BJ (cell line): ENCODE measurements at regions not wholly inside any gene's neighbourhood (a gene's known extent, or its start where the extent isn't known, plus 50 kb on each side); places are given as distances from the start of the nearest gene placed in this dataset.

Experiments
- CTCF ChIA-PET: fragments of 350-600 bp; formaldehyde crosslinking; extraction: SDS; loops from one replicate; lab custom pipeline; 2021; ENCODE audit warnings: antibody characterized with exemption, inconsistent platforms; lab: Yijun Ruan, JAX
- POLR2A ChIA-PET: fragments of 300-600 bp; sonication (Branson Sonifier 250); formaldehyde crosslinking; extraction: SDS; loops from one replicate; lab custom pipeline; 2021; ENCODE audit warnings: antibody characterized with exemption; lab: Charles Lee
- DNase-seq: peaks from one replicate; pipeline ENCODE4 v3.0.0-alpha.2; 2011; ENCODE audit warnings: low read depth
- H3K27me3 ChIP-seq: 2 replicates; pipeline ENCODE4 v1.6.0; 2011; ENCODE audit warnings: low read length; ENCODE audit not compliant: control insufficient read depth, insufficient read depth
- H3K36me3 ChIP-seq: 2 replicates; pipeline ENCODE4 v1.5.1; 2011; ENCODE audit warnings: low read length; ENCODE audit not compliant: control insufficient read depth, insufficient read depth
- H3K4me3 ChIP-seq: 2 replicates; pipeline ENCODE4 v1.5.1; 2011; ENCODE audit warnings: low read depth, mild to moderate bottlenecking, control low read depth, low read length
- TF ChIP-seq, protein P1 (sequence below): IDR thresholded peaks from 2 replicates; pipeline ENCODE4 v1.5.1; 2011; ENCODE audit warnings: low read depth, mild to moderate bottlenecking, control low read depth, inconsistent platforms, low read length, moderate library complexity; ENCODE audit not compliant: insufficient read depth

DNA sequence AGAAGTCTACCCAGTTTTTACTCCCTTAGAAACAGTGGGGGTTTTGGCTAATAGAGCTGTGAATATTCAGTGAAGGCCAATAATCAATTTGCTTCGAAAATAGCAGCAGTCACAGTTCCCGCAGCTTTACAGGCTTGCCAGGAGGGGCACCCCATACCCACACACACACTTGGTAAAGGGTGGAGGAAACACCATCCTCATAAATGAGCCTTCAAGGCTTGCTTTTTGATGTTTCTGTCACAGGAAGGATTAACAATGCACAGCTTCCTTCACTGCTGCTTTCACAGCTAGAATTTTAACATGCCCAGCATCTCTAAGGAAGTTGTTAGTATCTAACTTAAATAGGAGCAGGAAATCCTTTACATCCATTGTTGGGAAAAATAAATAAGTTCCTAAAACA is 1247.5 kb upstream of the C9orf72 start:
- TF ChIP-seq, protein P1, sequence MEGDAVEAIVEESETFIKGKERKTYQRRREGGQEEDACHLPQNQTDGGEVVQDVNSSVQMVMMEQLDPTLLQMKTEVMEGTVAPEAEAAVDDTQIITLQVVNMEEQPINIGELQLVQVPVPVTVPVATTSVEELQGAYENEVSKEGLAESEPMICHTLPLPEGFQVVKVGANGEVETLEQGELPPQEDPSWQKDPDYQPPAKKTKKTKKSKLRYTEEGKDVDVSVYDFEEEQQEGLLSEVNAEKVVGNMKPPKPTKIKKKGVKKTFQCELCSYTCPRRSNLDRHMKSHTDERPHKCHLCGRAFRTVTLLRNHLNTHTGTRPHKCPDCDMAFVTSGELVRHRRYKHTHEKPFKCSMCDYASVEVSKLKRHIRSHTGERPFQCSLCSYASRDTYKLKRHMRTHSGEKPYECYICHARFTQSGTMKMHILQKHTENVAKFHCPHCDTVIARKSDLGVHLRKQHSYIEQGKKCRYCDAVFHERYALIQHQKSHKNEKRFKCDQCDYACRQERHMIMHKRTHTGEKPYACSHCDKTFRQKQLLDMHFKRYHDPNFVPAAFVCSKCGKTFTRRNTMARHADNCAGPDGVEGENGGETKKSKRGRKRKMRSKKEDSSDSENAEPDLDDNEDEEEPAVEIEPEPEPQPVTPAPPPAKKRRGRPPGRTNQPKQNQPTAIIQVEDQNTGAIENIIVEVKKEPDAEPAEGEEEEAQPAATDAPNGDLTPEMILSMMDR: no peak
- DNase-seq: no peak
- POLR2A ChIA-PET: no interaction called here
- no peak overlapping the region for H3K4me3 ChIP-seq
- H3K27me3 ChIP-seq: no peaks in the 10 kb centered on the region
- H3K36me3 ChIP-seq: no peaks in the 10 kb centered on the region
- CTCF ChIA-PET: no interaction called here

- Histone ChIP-seq H3K36me3 (no peaks in the 10 kb centered on the region), H3K4me3 (no peak overlapping the region), H3K27me3 (no peaks in the 10 kb centered on the region)
- DNase-seq: no peak
- POLR2A ChIA-PET: no interaction called here
- CTCF ChIA-PET: no interaction called here
- TF ChIP-seq, protein P1: no peak
These were observed 1248.0 kb upstream of the C9orf72 start for GRCh38 chr9:28821240-28821639.

DNA sequence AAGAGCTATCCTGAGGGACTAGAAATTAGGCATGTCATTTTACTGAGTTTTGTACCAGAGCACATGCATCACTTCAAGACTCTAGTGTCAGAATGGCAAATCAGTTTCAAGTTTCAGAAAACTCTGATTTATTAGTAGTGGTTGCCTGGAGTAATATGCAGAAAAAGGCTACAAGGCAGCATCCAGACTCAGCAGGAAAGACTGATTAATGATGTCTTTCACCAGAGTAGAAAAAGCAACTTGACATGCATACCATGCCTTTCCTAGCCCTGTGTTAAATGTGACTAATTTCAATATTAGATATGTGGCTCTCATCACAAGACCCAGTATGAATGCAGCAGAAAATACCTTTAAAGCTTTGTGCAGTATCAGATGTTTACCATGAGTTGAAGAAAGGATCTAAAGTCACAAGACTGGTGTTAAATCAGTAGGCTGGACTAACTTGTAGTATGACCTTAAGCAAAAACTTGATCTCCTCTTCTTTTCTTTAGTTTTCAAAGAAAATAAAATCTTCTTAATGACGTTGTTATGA is 1251.2 kb upstream of the C9orf72 start:
- POLR2A ChIA-PET: no interaction called here
- TF ChIP-seq, protein P1: no peak
- no peak overlapping the region for H3K4me3 ChIP-seq
- H3K27me3 ChIP-seq: no peaks in the 10 kb centered on the region
- DNase-seq: no peak
- no peaks in the 10 kb centered on the region for H3K36me3 ChIP-seq
- CTCF ChIA-PET: no interaction called here

DNA sequence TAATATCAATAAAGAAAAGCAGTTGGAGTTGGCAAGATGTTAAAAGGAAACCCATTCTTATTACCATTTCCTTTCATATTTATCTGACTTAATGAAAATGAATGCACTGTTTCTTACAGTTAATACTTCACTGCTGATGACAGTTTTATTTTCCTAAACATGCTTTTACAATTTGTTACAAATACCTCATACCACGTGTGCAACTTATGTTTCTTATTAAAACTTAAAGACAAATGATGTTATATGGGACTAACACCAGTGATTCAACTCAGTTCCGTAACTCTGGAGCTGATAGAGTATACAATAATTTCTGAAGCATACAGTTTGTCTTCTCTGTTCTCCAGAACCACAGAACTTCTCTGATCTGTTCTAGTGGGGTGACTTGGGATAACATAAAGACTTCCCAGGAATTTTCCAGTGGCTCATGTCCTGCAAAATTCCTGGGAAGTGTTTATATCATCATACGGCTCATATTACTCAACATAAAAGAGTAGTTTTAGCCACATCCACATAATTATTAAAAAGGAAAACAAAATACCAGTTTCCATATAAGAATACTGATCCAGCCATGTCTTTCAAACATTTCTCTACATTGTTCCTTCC is 1259.0 kb upstream of the C9orf72 start:
- Histone ChIP-seq H3K36me3 (no peaks in the 10 kb centered on the region), H3K4me3 (no peak overlapping the region), H3K27me3 (no peaks in the 10 kb centered on the region)
- DNase-seq: no peak
- ChIA-PET POLR2A (no interaction called here), CTCF (no interaction called here)
- TF ChIP-seq, protein P1: no peak

DNA sequence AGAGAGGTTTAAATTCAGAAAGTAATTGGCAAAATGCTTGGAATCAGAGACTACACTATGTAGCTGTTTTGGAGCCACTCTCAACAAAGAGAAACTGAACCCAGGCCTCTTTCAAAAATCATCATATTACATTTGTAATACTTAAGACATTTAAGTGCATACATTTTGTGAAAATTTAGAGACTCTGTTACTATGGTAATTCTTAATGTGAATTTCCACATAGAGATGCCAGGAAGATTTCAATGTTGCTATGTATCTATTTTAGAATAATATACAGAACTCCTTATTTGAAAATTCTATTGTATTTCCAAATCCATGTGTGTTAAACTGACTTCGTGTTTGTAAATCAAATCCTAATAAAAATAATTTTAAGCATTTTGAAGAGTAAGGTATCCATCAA is 1260.9 kb upstream of the C9orf72 start:
- POLR2A ChIA-PET: no interaction called here

More for the DNA sequence above, 1260.9 kb upstream of the C9orf72 start:
- no peak for DNase-seq
- no peak overlapping the region for H3K4me3 ChIP-seq
- no peaks in the 10 kb centered on the region for H3K27me3 ChIP-seq
- TF ChIP-seq, protein P1: no peak
- no peaks in the 10 kb centered on the region for H3K36me3 ChIP-seq
- CTCF ChIA-PET: no interaction called here
